Breast epithelium (tissue), 3 donors: ENCODE measurements at regions not wholly inside any gene's neighbourhood (a gene's known extent, or its start where the extent isn't known, plus 50 kb on each side); places are given as distances from the start of the nearest gene placed in this dataset.

Experiments used
- CTCF ChIP-seq, 3 donors: fragments of 450-650 bp; IDR thresholded peaks; one replicate each; pipeline ENCODE4 v1.5.1; 2016 to 2017; ENCODE audit warnings: antibody characterized with exemption in 3 of 3, mild to moderate bottlenecking in 3 of 3, moderate library complexity in 3 of 3
- POLR2A ChIP-seq: fragments of 450-650 bp; IDR thresholded peaks from one replicate; pipeline ENCODE4 v1.6.1; 2016; ENCODE audit warnings: antibody characterized with exemption, mild to moderate bottlenecking, moderate library complexity
- POLR2AphosphoS5 ChIP-seq, 3 donors: sonication (generic); formaldehyde crosslinking; IDR thresholded peaks; one replicate each; pipeline ENCODE4 v1.6.1; 2017; ENCODE audit warnings: antibody characterized with exemption in 3 of 3

- TF ChIP-seq CTCF (IDR thresholded peaks at IDR 0.05): no peak
- no peak for TF ChIP-seq POLR2A
- no peak for TF ChIP-seq POLR2AphosphoS5 (IDR thresholded peaks at IDR 0.05)
Measured at GRCh38 chr3:127069814-127070440, 87.0 kb downstream of the PLXNA1 start.
